DMS53 treated with DMSO at 0.1 percent for 48 hours (cell line): ENCODE measurements at regions not wholly inside any gene's neighbourhood (a gene's known extent, or its start where the extent isn't known, plus 50 kb on each side); places are given as distances from the start of the nearest gene placed in this dataset.

Experiments used
- DNase-seq: peaks from one replicate; lab custom pipeline; 2025; ENCODE audit not compliant: unreplicated experiment; lab: John Stamatoyannopoulos, UW

- no peak for DNase-seq
These were observed 196.3 kb downstream of the SNX10 start for GRCh38 chr7:26487780-26488515.

GRCh38 chr7:26489391-26489790 lies 197.7 kb downstream of the SNX10 start:
- no peak for DNase-seq

GRCh38 chr7:26489906-26490639 lies 198.4 kb downstream of the SNX10 start:
- no peak for DNase-seq

- no peak for DNase-seq
These were observed 199.3 kb downstream of the SNX10 start for GRCh38 chr7:26490640-26491624.

GRCh38 chr7:26492816-26493215 lies 201.2 kb downstream of the SNX10 start:
- DNase-seq, result no peak

- no peak for DNase-seq
These were observed 202.2 kb downstream of the SNX10 start for GRCh38 chr7:26493737-26494428.

- DNase-seq, result no peak
These were observed 203.9 kb downstream of the SNX10 start for GRCh38 chr7:26495569-26495968.

GRCh38 chr7:26497801-26498596 lies 206.3 kb downstream of the SNX10 start:
- no peak for DNase-seq

- no peak for DNase-seq
These were observed 207.7 kb downstream of the SNX10 start for GRCh38 chr7:26499315-26499897.

GRCh38 chr7:26500749-26501352 lies 209.2 kb downstream of the SNX10 start:
- peak; percentile 70 for DNase-seq

GRCh38 chr7:26504411-26505120 lies 212.9 kb downstream of the SNX10 start:
- no peak for DNase-seq

- no peak for DNase-seq
These were observed 214.5 kb downstream of the SNX10 start for GRCh38 chr7:26506196-26506595.

GRCh38 chr7:26507108-26507987 lies 215.7 kb downstream of the SNX10 start:
- DNase-seq, result no peak

- peak; percentile 31 for DNase-seq
These were observed 216.8 kb downstream of the SNX10 start for GRCh38 chr7:26508481-26508880.

- DNase-seq, result peak; percentile 77
These were observed 217.3 kb downstream of the SNX10 start for GRCh38 chr7:26508917-26509316.

- no peak for DNase-seq
These were observed 218.7 kb downstream of the SNX10 start for GRCh38 chr7:26510231-26510957.

GRCh38 chr7:26511866-26512265 lies 220.2 kb downstream of the SNX10 start:
- DNase-seq, result no peak
